ENCODE measurements at regions not wholly inside any gene's neighbourhood (a gene's known extent, or its start where the extent isn't known, plus 50 kb on each side); places are given as distances from the start of the nearest gene placed in this dataset.
"Not testable (repeated sequence)": the region's sequence is repeated elsewhere in the genome, so short reads cannot be mapped to it uniquely, and the experiment has no call there.

- DNase-seq, result no peak
Measured at GRCh38 chrY:19042306-19042958, 268.9 kb upstream of the HSFY2 start.

DNA sequence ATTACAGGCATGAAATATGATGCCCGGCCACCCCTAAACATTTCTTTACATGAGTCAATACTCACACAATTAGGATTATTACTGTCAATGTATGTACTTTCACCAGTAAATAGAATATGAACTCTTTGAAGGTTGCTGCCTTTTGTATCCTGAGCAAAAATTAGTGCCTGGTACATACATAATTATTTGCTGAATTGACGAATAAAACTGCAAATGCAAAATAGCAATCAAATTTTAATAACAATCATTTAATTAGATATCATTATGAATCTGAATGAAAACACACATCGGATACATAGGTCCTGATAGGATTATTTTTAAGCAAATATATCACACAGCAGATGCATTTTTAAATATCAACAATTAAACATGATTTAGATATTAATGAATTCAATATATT lies 253.1 kb upstream of the HSFY2 start:
- DNase-seq, result no peak

GRCh38 chrY:19023934-19024333 lies 250.4 kb upstream of the HSFY2 start:
- DNase-seq, result no peak

DNA sequence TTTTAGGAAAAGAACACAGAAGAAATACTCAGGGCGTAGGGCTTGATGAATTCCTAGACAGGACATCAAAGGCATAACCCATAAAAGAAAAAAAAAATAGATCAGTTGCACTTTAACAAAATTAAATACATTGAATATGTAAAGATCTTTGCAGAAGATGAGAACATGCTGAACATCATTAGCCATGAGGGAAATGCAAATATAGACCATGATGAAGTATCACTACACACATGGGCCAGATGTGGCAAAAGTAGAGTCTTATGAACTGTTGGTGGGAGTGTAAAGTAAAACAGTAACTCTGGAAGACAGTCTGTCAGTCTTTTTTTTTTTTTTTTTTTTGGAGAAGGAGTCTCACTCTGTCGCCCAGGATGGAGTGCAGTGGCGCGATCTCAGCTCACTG lies 246.7 kb upstream of the HSFY2 start:
- DNase-seq, result no peak

DNA sequence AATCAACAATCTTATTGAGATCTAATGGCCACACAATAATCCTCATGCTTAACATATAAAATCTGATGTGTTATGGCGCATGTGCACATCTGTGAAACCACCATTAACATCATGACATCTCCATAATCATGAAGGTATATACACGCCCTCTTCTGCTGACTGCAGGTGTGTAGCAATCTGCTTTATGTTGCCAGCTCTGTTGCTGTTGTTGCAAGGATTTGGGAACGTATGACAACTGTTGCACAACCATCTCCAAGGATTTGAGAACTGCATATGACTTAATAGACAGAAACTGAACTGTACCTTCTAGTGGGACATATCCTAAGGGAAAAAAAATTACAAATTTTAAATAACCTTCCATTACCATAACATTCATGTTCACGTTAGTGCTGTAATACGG lies 243.5 kb upstream of the HSFY2 start:
- no peak for DNase-seq

DNA sequence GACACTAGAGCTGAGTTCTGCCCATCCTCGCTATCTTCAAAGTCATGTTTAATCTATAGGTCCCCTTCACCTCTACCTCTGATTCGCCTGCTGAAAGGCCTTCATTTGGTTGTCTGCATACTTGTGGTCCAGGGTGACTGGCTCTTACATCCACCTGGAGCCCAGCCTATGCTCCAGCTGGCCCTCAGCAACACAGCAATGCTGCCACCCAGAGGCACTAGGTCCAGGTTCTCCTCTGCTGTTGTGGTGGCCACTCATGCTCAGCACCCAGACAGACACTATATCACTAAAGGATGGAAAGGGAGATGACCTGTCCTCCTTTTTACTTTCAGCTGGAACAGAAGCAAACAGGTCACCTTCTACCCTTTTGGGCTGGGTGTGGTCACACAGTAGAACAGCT lies 242.3 kb upstream of the HSFY2 start:
- DNase-seq, result no peak

DNA sequence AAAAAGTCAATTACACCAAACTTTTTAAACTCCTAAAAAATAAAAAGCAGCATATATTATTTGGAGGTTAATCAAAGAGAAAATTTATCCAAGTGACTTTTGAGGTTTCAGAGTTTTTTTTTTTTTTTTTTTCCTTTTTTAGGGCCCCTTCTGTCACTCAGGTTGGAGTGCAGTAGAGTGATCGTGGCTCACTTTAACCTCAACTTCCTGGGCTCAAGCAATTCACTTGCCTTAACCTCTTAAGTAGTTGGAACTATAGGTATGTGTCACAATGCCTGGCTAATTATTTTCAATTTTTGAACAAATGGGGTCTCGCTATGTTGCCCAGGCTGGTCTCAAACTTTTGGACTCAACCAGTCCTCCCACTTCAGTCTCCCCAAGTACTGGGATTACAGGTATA lies 241.7 kb upstream of the HSFY2 start:
- DNase-seq, result no peak

DNA sequence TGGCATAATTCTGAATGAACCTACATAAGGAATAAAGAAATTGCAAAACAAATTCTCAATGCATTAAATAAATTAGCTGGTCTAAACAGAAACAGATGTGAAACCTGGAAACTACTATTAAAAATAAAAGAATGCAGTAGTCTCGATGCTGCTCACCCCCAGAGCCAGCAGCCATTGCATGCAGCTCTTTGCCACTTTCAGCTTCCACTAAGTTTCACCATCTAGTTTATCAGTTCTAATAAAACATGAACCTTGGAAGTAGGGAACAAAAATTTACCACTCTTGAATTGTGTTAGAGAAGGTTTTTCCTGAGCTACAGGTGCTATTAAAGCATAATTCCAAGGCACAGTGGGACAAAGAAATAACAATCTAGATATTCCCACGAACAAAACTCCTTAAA lies 239.4 kb upstream of the HSFY2 start:
- no peak for DNase-seq

DNA sequence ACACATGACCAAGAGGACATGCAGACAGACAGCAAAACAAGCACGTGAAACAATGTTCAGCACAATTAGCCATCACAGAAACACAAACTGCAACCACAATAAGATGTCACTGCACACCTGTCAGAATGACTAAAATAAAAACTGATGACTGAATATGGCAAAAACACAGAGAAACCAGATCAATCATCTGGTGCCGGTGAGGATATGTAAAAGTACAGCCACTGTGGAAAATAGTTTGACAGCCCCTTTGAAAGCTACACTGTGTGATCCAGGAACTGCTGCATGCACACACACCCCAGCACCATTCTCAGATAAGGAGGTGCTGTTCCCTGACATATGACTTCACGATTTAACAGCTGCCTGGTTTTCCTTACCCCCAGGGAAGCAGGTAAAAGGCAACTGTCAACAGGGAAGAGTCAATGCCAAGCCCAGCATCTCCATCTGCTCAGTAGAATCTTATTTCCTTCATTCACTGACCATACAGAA lies 238.1 kb upstream of the HSFY2 start:
- DNase-seq, result no peak

- DNase-seq, result no peak
Measured at GRCh38 chrY:19006234-19006633, 232.7 kb upstream of the HSFY2 start.

DNA sequence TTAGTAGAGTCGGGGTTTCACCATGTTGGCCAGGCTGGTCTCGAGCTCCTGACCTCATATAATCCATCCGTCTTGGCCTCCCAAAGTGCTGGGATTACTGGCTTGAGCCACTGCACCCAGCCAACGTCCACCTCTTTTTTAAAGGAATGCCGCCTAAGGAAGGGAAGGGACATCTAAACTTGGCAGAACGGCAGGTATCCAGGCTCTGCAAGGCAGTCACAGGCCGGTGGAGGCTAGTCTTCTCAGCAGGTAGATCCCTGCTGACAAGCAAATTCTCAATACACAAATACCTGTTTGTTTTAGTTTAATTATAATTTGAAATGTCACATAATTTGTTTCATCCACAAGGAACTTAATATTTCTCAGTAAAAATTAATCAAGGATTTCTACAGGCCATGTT lies 232.0 kb upstream of the HSFY2 start:
- no peak for DNase-seq

- DNase-seq, result no peak
Measured at GRCh38 chrY:18997635-18998240, 224.2 kb upstream of the HSFY2 start.

- no peak for DNase-seq
Measured at GRCh38 chrY:18993480-18993879, 219.9 kb upstream of the HSFY2 start.

GRCh38 chrY:18992684-18993083 lies 219.1 kb upstream of the HSFY2 start:
- not testable (repeated sequence) for DNase-seq

- DNase-seq, result peak; percentile 42
Measured at GRCh38 chrY:18989356-18989755, 215.8 kb upstream of the HSFY2 start.

- DNase-seq, result no peak
Measured at GRCh38 chrY:18966001-18966400, 192.5 kb upstream of the HSFY2 start.

GRCh38 chrY:18958846-18959245 lies 185.3 kb upstream of the HSFY2 start:
- DNase-seq, result no peak

GRCh38 chrY:18951657-18952435 lies 178.3 kb upstream of the HSFY2 start:
- no peak for DNase-seq

DNA sequence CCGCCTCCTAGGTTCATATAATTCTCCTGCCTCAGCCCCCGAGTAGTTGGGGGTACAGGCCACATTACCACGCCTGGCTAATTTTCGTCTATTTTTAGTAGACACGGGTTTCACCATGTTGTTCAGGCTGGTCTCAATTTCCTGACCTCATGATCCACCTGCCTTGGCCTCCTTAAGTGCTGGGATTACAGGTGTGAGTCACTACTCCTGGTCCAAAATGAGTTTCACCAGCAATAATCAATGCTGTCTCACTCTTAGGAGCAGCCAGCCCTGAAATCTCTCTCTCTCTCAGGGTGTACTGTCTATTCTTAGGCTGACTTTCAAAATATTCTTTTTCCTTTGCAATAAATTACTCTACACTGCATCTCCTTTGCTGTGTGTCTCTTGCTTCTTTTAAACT lies 177.5 kb upstream of the HSFY2 start:
- DNase-seq, result no peak

DNA sequence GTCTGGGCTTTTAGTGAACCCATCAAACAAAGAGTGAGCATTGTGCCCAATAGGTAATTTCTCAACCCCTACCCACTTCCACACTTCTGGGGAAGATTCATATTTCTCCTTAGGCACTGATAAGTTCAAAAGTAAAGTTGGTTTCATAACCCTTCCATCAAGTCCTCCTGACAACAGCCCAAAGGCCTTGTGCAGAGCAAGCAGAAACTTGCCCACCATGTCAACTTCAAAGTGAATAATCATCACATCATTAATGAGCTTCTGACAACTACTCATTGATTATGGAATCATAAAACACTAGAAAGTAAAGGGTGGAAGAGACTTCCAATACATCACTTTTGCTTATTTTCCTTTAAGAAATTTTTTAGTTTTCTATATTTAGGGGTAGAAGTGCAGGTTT lies 163.3 kb upstream of the HSFY2 start:
- no peak for DNase-seq

DNA sequence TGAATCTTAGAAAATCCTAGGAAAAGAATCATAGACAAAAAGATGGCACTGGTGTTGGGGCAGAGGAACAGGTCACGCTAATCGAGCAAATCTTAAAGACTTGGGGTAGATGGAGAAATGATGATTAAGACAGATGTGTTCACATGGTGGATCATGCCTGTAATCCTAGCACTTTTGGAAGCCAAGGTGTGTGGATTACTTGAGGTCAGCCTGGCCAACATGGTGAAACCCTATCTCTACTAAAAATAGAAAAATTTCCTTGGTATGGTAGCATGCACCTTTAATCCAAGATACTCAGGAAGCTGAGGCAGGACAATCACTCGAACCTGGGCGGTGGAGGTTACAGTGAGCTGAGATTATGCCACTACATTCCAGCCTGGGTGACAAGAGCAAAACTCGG lies 145.7 kb upstream of the HSFY2 start:
- DNase-seq, result no peak

DNA sequence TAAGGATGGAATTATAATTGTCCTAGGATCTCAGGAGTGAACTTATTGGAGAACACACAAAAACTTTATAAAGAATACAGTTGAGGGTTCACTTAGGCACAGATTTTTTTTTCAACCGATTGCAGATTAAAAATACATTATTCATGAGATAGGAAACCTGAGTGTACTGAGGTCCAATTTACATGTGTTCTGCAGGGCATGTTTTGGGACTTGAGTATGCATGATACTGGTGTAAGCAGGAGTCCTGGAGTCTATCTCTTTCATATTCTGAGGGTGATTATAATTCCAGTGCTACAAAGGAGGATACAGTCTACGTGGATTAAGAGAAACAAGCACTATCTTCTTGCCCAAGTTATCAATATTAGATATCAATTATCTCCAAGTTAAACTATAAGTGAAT lies 139.3 kb upstream of the HSFY2 start:
- DNase-seq, result no peak

DNA sequence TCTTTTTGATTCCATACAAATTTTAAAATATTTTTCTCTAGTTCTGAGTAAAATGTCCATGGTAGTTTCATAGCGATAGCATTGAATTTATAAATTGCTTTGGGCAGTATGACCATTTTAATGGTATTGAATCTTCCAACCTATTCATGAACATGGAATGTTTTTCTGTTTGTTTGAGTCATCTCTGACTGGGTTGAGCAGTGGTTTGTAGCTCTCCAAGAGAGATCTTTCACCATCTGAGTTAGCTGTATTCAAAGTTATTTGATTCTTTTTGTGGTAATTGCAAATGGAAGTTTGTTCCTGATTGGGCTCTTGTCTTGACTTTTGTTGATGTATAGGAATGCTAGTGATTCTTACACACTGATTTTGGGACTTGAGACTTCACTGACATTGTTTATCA lies 136.3 kb upstream of the HSFY2 start:
- peak; percentile 2 for DNase-seq

DNA sequence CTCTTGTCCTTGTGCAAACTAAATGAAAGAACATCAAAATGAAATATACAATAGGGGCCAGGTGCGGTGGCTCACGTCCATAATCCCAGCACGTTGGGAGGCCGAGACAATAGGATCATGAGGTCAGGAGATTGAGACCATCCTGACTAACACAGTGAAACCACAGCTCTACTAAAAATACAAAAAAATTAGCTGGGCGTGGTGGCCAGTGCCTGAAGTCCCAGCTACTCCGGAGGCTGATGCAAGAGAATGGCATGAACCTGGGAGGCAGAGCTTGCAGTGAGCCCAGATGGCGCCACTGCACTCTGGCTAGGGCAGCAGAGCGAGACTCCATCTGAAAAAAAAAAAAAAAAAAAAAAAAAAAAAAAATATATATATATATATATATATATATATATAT lies 132.7 kb upstream of the HSFY2 start:
- not testable (repeated sequence) for DNase-seq

Measured in kidney glomerular epithelial cell (primary cell).